ENCODE measurements at regions not wholly inside any gene's neighbourhood (a gene's known extent, or its start where the extent isn't known, plus 50 kb on each side); places are given as distances from the start of the nearest gene placed in this dataset.

GRCh38 chr1:219434923-219435297 is 178.0 kb downstream of the ZC3H11B start (continued):
- TF ChIP-seq USF2 (IDR thresholded peaks at IDR 0.05; ENCODE audit: low read length) (no peak), GABPA (IDR thresholded peaks at IDR 0.05; ENCODE audit: borderline replicate concordance, insufficient read depth, low read length) (no peak), SUZ12 (IDR thresholded peaks at IDR 0.05; ENCODE audit: low read length) (no peak), SIN3A (conservative IDR thresholded peaks at IDR 0.05 in 1 of 2, IDR thresholded peaks at IDR 0.05 in 1 of 2; ENCODE audit: low read depth in 1 of 2, low read length in 2 of 2) (no peak), SIX5 (IDR thresholded peaks at IDR 0.05; ENCODE audit: low read depth, low read length) (no peak), BRCA1 (IDR thresholded peaks at IDR 0.05; ENCODE audit: low read depth, low read length) (no peak), E2F6 (IDR thresholded peaks at IDR 0.05) (no peak), HDAC2 (IDR thresholded peaks at IDR 0.05; ENCODE audit: borderline replicate concordance in 1 of 2, low read depth in 2 of 2, low read length in 2 of 2) (no peak)
